B cell (primary cell): ENCODE measurements at regions not wholly inside any gene's neighbourhood (a gene's known extent, or its start where the extent isn't known, plus 50 kb on each side); places are given as distances from the start of the nearest gene placed in this dataset.

Experiments used
- ATAC-seq: fragments of 200-7000 bp; cut with Tn5 transposase; one replicate; pipeline ENCODE4 v1.10.0; 2021; ENCODE audit warnings: low read depth, mild to moderate bottlenecking, moderate number of reproducible peaks, moderate library complexity
- CTCF ChIA-PET: fragments of 350-600 bp; sonication (Branson Sonifier 250); formaldehyde crosslinking; loops from one replicate; lab custom pipeline; 2021; ENCODE audit warnings: antibody characterized with exemption, inconsistent platforms; lab: Charles Lee
- POLR2A ChIA-PET: fragments of 350-600 bp; sonication (Branson Sonifier 250); formaldehyde crosslinking; loops from one replicate; lab custom pipeline; 2021; ENCODE audit warnings: antibody characterized with exemption; lab: Charles Lee
- DNase-seq: peaks from one replicate; pipeline ENCODE4 v3.0.0; 2013
- H2AFZ ChIP-seq: 2 replicates; pipeline ENCODE4 v1.6.1; 2012; ENCODE audit warnings: mild to moderate bottlenecking, low read depth, low read length; ENCODE audit not compliant: insufficient read depth, poor library complexity, severe bottlenecking
- H3K27ac ChIP-seq, 2 donors: 1 replicate in 1 of 2; 2 replicates in 1 of 2; pipeline ENCODE4 v1.5.1; 2012 to 2013; ENCODE audit warnings: low read length in 2 of 2, mild to moderate bottlenecking in 2 of 2, moderate library complexity in 1 of 2
- H3K27me3 ChIP-seq, 4 experiments: fragments of 200-600 bp in 1 of 4; sonication (generic) in 1 of 4; replicated peaks in 1 of 4; 1 replicate in 2 of 4; 2 replicates in 2 of 4; pipeline versions ENCODE4 v1.6.1 to v1.7.0; 2013 to 2016; ENCODE audit warnings: low read length in 3 of 4, mild to moderate bottlenecking in 2 of 4, mixed read lengths in 1 of 4, moderate library complexity in 1 of 4; ENCODE audit not compliant: insufficient read depth in 4 of 4, control insufficient read depth in 3 of 4; ENCODE audit errors: control extremely low read depth in 1 of 4
- H3K36me3 ChIP-seq, 2 experiments: replicated peaks in 1 of 2; 1 replicate in 1 of 2; 2 replicates in 1 of 2; pipeline versions ENCODE4 v1.6.1 to v1.7.1; 2013; ENCODE audit warnings: low read length in 1 of 2; ENCODE audit not compliant: insufficient read depth in 2 of 2, control insufficient read depth in 1 of 2; ENCODE audit errors: control extremely low read depth in 1 of 2, extremely low read depth in 1 of 2
- H3K4me1 ChIP-seq, 2 donors: fragments of 200-600 bp in 1 of 2; sonication (generic) in 1 of 2; 1 replicate in 1 of 2; 2 replicates in 1 of 2; pipeline versions ENCODE4 v1.5.1 to v1.6.1; 2013 to 2017; ENCODE audit warnings: low read length in 2 of 2; ENCODE audit not compliant: control insufficient read depth in 2 of 2, insufficient read depth in 2 of 2
- H3K4me2 ChIP-seq: replicated peaks from 2 replicates; pipeline ENCODE3; 2012; ENCODE audit warnings: mild to moderate bottlenecking, low read depth, low read length; ENCODE audit not compliant: poor library complexity, severe bottlenecking
- H3K4me3 ChIP-seq, 5 experiments: fragments of 200-600 bp in 1 of 5; sonication (generic) in 1 of 5; 1 replicate in 3 of 5; 2 replicates in 2 of 5; pipeline versions ENCODE4 v1.5.1 to v1.7.0; 2011 to 2016; ENCODE audit warnings: low read length in 4 of 5, mild to moderate bottlenecking in 4 of 5, low read depth in 2 of 5, control low read depth in 1 of 5, moderate library complexity in 1 of 5; ENCODE audit not compliant: insufficient read depth in 1 of 5; ENCODE audit errors: control extremely low read depth in 1 of 5, extremely low read depth in 1 of 5
- H3K79me2 ChIP-seq: fragments of 200-600 bp; sonication (generic); one replicate; pipeline ENCODE4 v1.6.0; 2016; ENCODE audit warnings: low read length; ENCODE audit not compliant: control insufficient read depth, insufficient read depth
- H3K9ac ChIP-seq: fragments of 200-600 bp; sonication (generic); 2 replicates; pipeline ENCODE4 v1.6.1; 2017; ENCODE audit warnings: mild to moderate bottlenecking, low read length, moderate library complexity
- H3K9me3 ChIP-seq, 3 donors: one replicate each; pipeline versions ENCODE4 v1.6.1 to v1.7.1; 2013; ENCODE audit warnings: low read length in 2 of 3; ENCODE audit not compliant: control insufficient read depth in 2 of 3, insufficient read depth in 1 of 3; ENCODE audit errors: control extremely low read depth in 1 of 3
- H4K20me1 ChIP-seq: 2 replicates; pipeline ENCODE4 v1.6.0; 2012; ENCODE audit warnings: mild to moderate bottlenecking, low read length; ENCODE audit not compliant: insufficient read depth, control insufficient read depth, poor library complexity, severe bottlenecking
- H3K27ac Mint-ChIP-seq: one replicate; pipeline ENCODE4 v1.8.0; 2021; ENCODE audit warnings: mixed read lengths
- H3K27me3 Mint-ChIP-seq: one replicate; pipeline ENCODE4 v1.8.0; 2021; ENCODE audit warnings: mixed read lengths
- H3K4me1 Mint-ChIP-seq: one replicate; pipeline ENCODE4 v1.8.0; 2021; ENCODE audit warnings: mixed read lengths
- H3K4me3 Mint-ChIP-seq: one replicate; pipeline ENCODE4 v1.8.0; 2021; ENCODE audit warnings: mixed read lengths
- H3K9me3 Mint-ChIP-seq: one replicate; pipeline ENCODE4 v1.8.0; 2022; ENCODE audit warnings: mixed read lengths; ENCODE audit not compliant: insufficient read depth
- CTCF ChIP-seq: fragments of 200-600 bp; IDR thresholded peaks from one replicate; pipeline ENCODE4 v1.8.0; 2022; ENCODE audit warnings: antibody characterized with exemption, mild to moderate bottlenecking
- EZH2 ChIP-seq: IDR thresholded peaks from 2 replicates; pipeline ENCODE4 v1.6.1; 2012; ENCODE audit warnings: borderline replicate concordance, low read depth, mild to moderate bottlenecking, moderate library complexity, low read length; ENCODE audit not compliant: insufficient read depth, poor library complexity, severe bottlenecking
- WGBS: methylation state at CpG from one replicate; pipeline ENCODE4 v1.1.5; 2013; ENCODE audit warnings: missing lambda C conversion rate; ENCODE audit not compliant: insufficient coverage; 5-methylcytosine and 5-hydroxymethylcytosine counted together
- intact Hi-C: fragments of 100-400 bp; cut with micrococcal nuclease; formaldehyde crosslinking; loops from one replicate; pipeline ENCODE4 v1.10.0; 2022

- ATAC-seq: no peak
- Mint-ChIP-seq H3K4me1 (peaks cover 2% of the 10 kb centered on the region), H3K4me3 (no peak overlapping the region), H3K27ac (no peak overlapping the region), H3K27me3 (no peaks in the 10 kb centered on the region), H3K9me3 (no peaks in the 10 kb centered on the region)
- intact Hi-C loops: no loop called here
- ChIA-PET POLR2A (no interaction called here), CTCF (no interaction called here)
- H3K36me3 ChIP-seq: no peaks in the 10 kb centered on the region
- H3K27ac ChIP-seq: no peak overlapping the region
- no peak overlapping the region for H3K4me2 ChIP-seq
- TF ChIP-seq EZH2 (no peak), CTCF (no peak)
- no peak overlapping the region for H3K9ac ChIP-seq
- H2AFZ ChIP-seq: no peak overlapping the region
- no peaks in the 10 kb centered on the region for H3K9me3 ChIP-seq
- H3K27me3 ChIP-seq: no peaks in the 10 kb centered on the region
- no peaks in the 10 kb centered on the region for H3K4me1 ChIP-seq
- no peak overlapping the region for H3K4me3 ChIP-seq
- H3K79me2 ChIP-seq: no peaks in the 10 kb centered on the region
- no peaks in the 10 kb centered on the region for H4K20me1 ChIP-seq
- DNase-seq: no peak
These were observed 90.8 kb downstream of the TMEM167A start for GRCh38 chr5:82986404-82986803.

- Mint-ChIP-seq H3K27ac (no peak overlapping the region), H3K27me3 (no peaks in the 10 kb centered on the region), H3K4me1 (peaks cover 2% of the 10 kb centered on the region), H3K9me3 (no peaks in the 10 kb centered on the region), H3K4me3 (no peak overlapping the region)
- no peak overlapping the region for H3K4me3 ChIP-seq
- DNase-seq (no peak), ATAC-seq (no peak)
- H4K20me1 ChIP-seq: no peaks in the 10 kb centered on the region
- H2AFZ ChIP-seq: no peak overlapping the region
- no peak overlapping the region for H3K27ac ChIP-seq
- intact Hi-C loops: no loop called here
- ChIA-PET CTCF (no interaction called here), POLR2A (no interaction called here)
- no peak overlapping the region for H3K4me2 ChIP-seq
- H3K4me1 ChIP-seq: no peaks in the 10 kb centered on the region
- H3K9ac ChIP-seq: no peak overlapping the region
- no CpG with 5 or more reads among the region's 2 CpGs for WGBS
- no peaks in the 10 kb centered on the region for H3K36me3 ChIP-seq
- H3K27me3 ChIP-seq: no peaks in the 10 kb centered on the region
- no peak for TF ChIP-seq EZH2
- TF ChIP-seq CTCF: no peak
- H3K79me2 ChIP-seq: no peaks in the 10 kb centered on the region
- H3K9me3 ChIP-seq: no peaks in the 10 kb centered on the region
These were observed 91.4 kb downstream of the TMEM167A start for GRCh38 chr5:82985763-82986162.
